Daoy (cell line): ENCODE measurements at regions not wholly inside any gene's neighbourhood (a gene's known extent, or its start where the extent isn't known, plus 50 kb on each side); places are given as distances from the start of the nearest gene placed in this dataset.

Experiments
- DNase-seq: peaks from one replicate; pipeline ENCODE4 v3.0.0-alpha.2; 2015; ENCODE audit warnings: low read depth

DNA sequence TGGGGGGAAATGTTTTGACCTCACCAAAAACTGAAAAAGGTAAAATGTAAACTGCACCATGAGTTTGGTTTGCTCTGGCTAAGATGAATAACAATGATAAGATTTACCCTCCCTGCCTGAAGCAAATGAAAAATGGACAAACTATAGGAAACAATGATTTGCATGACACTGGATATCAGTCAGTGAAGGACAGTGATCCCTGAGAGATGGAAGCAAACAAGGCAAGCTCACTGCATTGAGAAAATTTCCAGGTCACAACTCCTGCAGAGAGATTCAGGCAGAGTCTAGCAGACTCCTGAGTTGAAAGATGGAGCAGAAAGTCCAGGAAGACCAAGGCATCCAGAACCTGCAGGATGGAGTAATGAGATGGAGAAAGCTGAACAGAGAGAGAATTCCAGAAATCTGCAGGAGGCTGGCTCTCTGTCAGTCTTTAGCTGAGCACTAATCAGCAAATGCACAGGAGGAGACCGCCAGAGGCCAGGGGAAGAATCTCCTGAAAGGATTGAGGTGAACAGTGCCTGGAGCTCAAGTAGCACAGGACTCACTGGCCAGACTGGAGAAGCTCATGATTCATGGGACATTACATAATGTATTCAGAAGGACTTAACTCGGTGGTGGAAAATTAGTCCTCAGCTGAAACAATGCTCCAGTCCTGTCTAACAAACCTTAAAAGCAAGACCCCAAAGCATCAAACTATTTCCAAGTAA is 51.2 kb upstream of the PALS2 start:
- DNase-seq, result no peak
